Upper lobe of left lung (tissue), 6 donors: ENCODE measurements at regions not wholly inside any gene's neighbourhood (a gene's known extent, or its start where the extent isn't known, plus 50 kb on each side); places are given as distances from the start of the nearest gene placed in this dataset.

Source experiments
- ATAC-seq, 2 donors: fragments of 200-7000 bp; cut with Tn5 transposase; one replicate each; pipeline ENCODE4 v1.9.1; 2022; ENCODE audit warnings: mild to moderate bottlenecking in 2 of 2, moderate library complexity in 2 of 2; ENCODE audit not compliant: low FRiP score in 2 of 2
- DNase-seq, 2 donors: peaks; one replicate each; pipeline ENCODE4 v3.0.0-alpha.2; 2019 to 2020
- H3K27ac ChIP-seq, 4 donors: fragments of 200-600 bp; sonication (generic); one replicate each; pipeline ENCODE4 v1.5.1; 2016 to 2019
- H3K27me3 ChIP-seq, 4 donors: fragments of 200-600 bp; sonication (generic); one replicate each; pipeline ENCODE4 v1.5.1; 2017 to 2019
- H3K36me3 ChIP-seq, 4 donors: fragments of 200-600 bp; sonication (generic); one replicate each; pipeline ENCODE4 v1.5.1; 2016 to 2019
- H3K4me1 ChIP-seq, 4 donors: fragments of 200-600 bp; sonication (generic); one replicate each; pipeline ENCODE4 v1.5.1; 2018 to 2019
- H3K4me3 ChIP-seq, 4 donors: fragments of 200-600 bp; sonication (generic); one replicate each; pipeline ENCODE4 v1.5.1; 2017 to 2019; ENCODE audit warnings: mild to moderate bottlenecking in 2 of 4, moderate library complexity in 1 of 4
- H3K9me3 ChIP-seq, 4 donors: fragments of 200-600 bp; sonication (generic); one replicate each; pipeline ENCODE4 v1.5.1; 2018 to 2019
- EP300 ChIP-seq, 4 donors: sonication (generic); formaldehyde crosslinking; IDR thresholded peaks; one replicate each; pipeline ENCODE4 v1.5.1; 2017; ENCODE audit warnings: antibody characterized with exemption in 4 of 4, control low read depth in 2 of 4
- POLR2A ChIP-seq, 4 donors: fragments of 450-650 bp; IDR thresholded peaks; one replicate each; pipeline ENCODE4 v1.5.1; 2016 to 2017; ENCODE audit warnings: antibody characterized with exemption in 4 of 4, mild to moderate bottlenecking in 2 of 4
- POLR2AphosphoS5 ChIP-seq, 2 donors: sonication (generic); formaldehyde crosslinking; IDR thresholded peaks; one replicate each; pipeline ENCODE4 v1.5.1; 2017; ENCODE audit warnings: antibody characterized with exemption in 2 of 2
- WGBS, 2 donors: methylation state at CpG; one replicate each; pipeline ENCODE4 v1.1.5; 2017 to 2018; 5-methylcytosine and 5-hydroxymethylcytosine counted together
- TF ChIP-seq, protein P1 (sequence below), 6 experiments: fragments of 450-650 bp in 4 of 6; fragments of 200-600 bp in 2 of 6; sonication (generic) in 2 of 6; IDR thresholded peaks; one replicate each; pipeline ENCODE4 v1.5.1; 2016 to 2019; ENCODE audit warnings: antibody characterized with exemption in 6 of 6
- donor health status: DM: no; HTN: no; CAD: no; lungs with moderate emphysema.
- donor health status: DM: no; HTN: yes; CAD: no; lungs with severe emphysema.

DNA sequence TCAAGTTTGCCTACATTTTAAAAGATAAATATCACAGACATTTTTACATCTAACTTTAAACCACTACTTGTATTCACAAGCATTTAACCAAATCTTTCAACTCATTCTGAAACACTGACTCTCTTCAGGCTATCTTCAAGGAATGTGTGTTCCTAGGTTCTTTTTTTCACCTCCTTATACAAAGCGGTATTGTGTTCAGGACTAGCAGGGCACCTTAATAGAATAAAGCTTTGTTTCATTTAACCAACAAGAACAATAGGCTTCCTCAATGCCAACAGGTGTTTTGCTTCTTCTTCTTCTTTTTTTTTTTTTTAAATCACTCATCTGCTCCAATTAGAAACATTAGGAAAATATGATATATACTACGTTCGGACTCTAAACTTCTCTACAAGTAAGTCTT lies 212.9 kb upstream of the SEMA3E start:
- ATAC-seq = no peak
- no peaks in the 10 kb centered on the region for H3K9me3 ChIP-seq
- no peaks in the 10 kb centered on the region for H3K27me3 ChIP-seq
- DNase-seq = no peak
- 86 to 96% methylated on average over 3 of the region's 3 CpGs for WGBS, 2 donors
- no peak overlapping the region for H3K4me3 ChIP-seq
- TF ChIP-seq POLR2A (IDR thresholded peaks at IDR 0.05) (no peak), POLR2AphosphoS5 (IDR thresholded peaks at IDR 0.05) (no peak), EP300 (IDR thresholded peaks at IDR 0.05) (no peak)
- TF ChIP-seq, protein P1, sequence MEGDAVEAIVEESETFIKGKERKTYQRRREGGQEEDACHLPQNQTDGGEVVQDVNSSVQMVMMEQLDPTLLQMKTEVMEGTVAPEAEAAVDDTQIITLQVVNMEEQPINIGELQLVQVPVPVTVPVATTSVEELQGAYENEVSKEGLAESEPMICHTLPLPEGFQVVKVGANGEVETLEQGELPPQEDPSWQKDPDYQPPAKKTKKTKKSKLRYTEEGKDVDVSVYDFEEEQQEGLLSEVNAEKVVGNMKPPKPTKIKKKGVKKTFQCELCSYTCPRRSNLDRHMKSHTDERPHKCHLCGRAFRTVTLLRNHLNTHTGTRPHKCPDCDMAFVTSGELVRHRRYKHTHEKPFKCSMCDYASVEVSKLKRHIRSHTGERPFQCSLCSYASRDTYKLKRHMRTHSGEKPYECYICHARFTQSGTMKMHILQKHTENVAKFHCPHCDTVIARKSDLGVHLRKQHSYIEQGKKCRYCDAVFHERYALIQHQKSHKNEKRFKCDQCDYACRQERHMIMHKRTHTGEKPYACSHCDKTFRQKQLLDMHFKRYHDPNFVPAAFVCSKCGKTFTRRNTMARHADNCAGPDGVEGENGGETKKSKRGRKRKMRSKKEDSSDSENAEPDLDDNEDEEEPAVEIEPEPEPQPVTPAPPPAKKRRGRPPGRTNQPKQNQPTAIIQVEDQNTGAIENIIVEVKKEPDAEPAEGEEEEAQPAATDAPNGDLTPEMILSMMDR (IDR thresholded peaks at IDR 0.05) = no peak
- no peaks in the 10 kb centered on the region for H3K36me3 ChIP-seq
- H3K4me1 ChIP-seq = no peaks in the 10 kb centered on the region
- no peak overlapping the region for H3K27ac ChIP-seq

- Histone ChIP-seq H3K27me3 (no peaks in the 10 kb centered on the region), H3K9me3 (no peaks in the 10 kb centered on the region), H3K27ac (no peak overlapping the region), H3K4me1 (no peaks in the 10 kb centered on the region), H3K4me3 (no peak overlapping the region), H3K36me3 (no peaks in the 10 kb centered on the region)
- whole genome bisulfite sequencing, 2 donors = 34 to 75% methylated on average over 1 of the region's 1 CpG
- DNase-seq (no peak), ATAC-seq (no peak)
- no peak for TF ChIP-seq POLR2AphosphoS5 (IDR thresholded peaks at IDR 0.05)
- TF ChIP-seq POLR2A (IDR thresholded peaks at IDR 0.05) = no peak
- TF ChIP-seq, protein P1 (IDR thresholded peaks at IDR 0.05) = no peak
These were observed 210.9 kb upstream of the SEMA3E start for GRCh38 chr7:83859827-83860226.

DNA sequence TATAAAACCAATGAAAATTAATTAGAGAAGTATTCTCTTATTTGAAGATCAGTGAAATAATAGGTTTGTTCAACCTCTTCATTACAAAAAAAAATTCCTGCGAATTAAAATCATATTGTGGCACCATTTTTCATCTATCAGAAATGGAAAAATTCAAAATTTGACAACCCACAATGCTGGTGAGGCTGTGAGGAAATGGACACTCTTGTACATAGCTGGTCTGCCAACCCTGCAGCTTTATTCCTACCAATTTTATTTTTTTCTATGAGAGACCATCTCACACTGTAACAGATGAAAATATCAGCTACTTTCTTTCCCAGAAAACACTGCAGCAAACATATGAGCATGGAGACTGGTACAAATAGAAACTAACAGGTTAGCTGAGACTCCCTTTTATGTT lies 208.8 kb upstream of the SEMA3E start:
- no peak overlapping the region for H3K27ac ChIP-seq
- ATAC-seq = no peak
- TF ChIP-seq, protein P1 (IDR thresholded peaks at IDR 0.05) = no peak
- TF ChIP-seq POLR2AphosphoS5 (IDR thresholded peaks at IDR 0.05) (no peak), EP300 (IDR thresholded peaks at IDR 0.05) (no peak), POLR2A (IDR thresholded peaks at IDR 0.05) (no peak)
- H3K36me3 ChIP-seq = no peaks in the 10 kb centered on the region
- 60 to 72% methylated on average over 1 of the region's 1 CpG for WGBS, 2 donors
- H3K4me3 ChIP-seq = no peak overlapping the region
- DNase-seq = no peak
- no peaks in the 10 kb centered on the region for H3K9me3 ChIP-seq
- H3K27me3 ChIP-seq = no peaks in the 10 kb centered on the region
- H3K4me1 ChIP-seq = no peaks in the 10 kb centered on the region

- WGBS, 2 donors = 82 to 90% methylated on average over 5 of the region's 5 CpGs
- DNase-seq (no peak), ATAC-seq (no peak)
- no peak overlapping the region for H3K4me3 ChIP-seq
- TF ChIP-seq EP300 (IDR thresholded peaks at IDR 0.05) = no peak
- no peak for TF ChIP-seq POLR2A (IDR thresholded peaks at IDR 0.05)
- no peak for TF ChIP-seq POLR2AphosphoS5 (IDR thresholded peaks at IDR 0.05)
- TF ChIP-seq, protein P1 (IDR thresholded peaks at IDR 0.05) = no peak
- no peaks in the 10 kb centered on the region for H3K4me1 ChIP-seq
- H3K36me3 ChIP-seq = no peaks in the 10 kb centered on the region
- H3K9me3 ChIP-seq = no peaks in the 10 kb centered on the region
- H3K27ac ChIP-seq = no peak overlapping the region
- no peaks in the 10 kb centered on the region for H3K27me3 ChIP-seq
These were observed 207.2 kb upstream of the SEMA3E start for GRCh38 chr7:83856094-83856493.

GRCh38 chr7:83852136-83852535 lies 203.2 kb upstream of the SEMA3E start:
- 59 to 68% methylated on average over 2 of the region's 2 CpGs for WGBS, 2 donors
- ATAC-seq (no peak), DNase-seq (no peak)
- no peaks in the 10 kb centered on the region for H3K36me3 ChIP-seq
- TF ChIP-seq POLR2A (IDR thresholded peaks at IDR 0.05) (no peak), POLR2AphosphoS5 (IDR thresholded peaks at IDR 0.05) (no peak), EP300 (IDR thresholded peaks at IDR 0.05) (no peak)
- TF ChIP-seq, protein P1 (IDR thresholded peaks at IDR 0.05) = no peak
- no peak overlapping the region for H3K27ac ChIP-seq
- no peaks in the 10 kb centered on the region for H3K9me3 ChIP-seq
- no peaks in the 10 kb centered on the region for H3K27me3 ChIP-seq
- H3K4me1 ChIP-seq = no peaks in the 10 kb centered on the region
- no peak overlapping the region for H3K4me3 ChIP-seq
